CD4-positive, alpha-beta T cell treated with Interferon alpha-2 for 1 hour (primary cell): ENCODE measurements at regions not wholly inside any gene's neighbourhood (a gene's known extent, or its start where the extent isn't known, plus 50 kb on each side); places are given as distances from the start of the nearest gene placed in this dataset.

ENCODE experiments used
- DNase-seq, 2 donors: peaks; one replicate each; pipeline ENCODE4 v3.0.0-alpha.2; 2020 to 2022

DNA sequence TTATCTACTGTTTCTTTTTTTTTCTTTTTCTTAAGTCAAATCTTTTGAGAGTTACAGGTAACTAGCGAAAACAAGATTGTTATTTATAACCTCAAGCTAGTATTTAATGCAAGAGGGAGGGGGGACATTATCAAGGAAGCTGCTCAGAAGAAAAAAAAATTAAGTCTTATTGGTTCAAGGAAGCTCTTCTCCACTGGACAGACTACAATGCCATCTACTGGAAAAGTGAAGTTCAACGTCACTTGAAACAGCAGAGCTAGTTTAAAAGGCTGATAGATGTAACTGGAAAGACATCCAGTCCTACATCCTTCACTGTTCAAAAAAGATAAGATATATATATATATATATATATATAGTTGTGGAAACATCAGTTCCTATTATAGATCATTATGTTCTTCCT, 418.0 kb upstream of the PSMD7 start:
- no peak for DNase-seq

GRCh38 chr16:73877150-73877549, 419.5 kb upstream of the PSMD7 start:
- DNase-seq, result no peak

DNA sequence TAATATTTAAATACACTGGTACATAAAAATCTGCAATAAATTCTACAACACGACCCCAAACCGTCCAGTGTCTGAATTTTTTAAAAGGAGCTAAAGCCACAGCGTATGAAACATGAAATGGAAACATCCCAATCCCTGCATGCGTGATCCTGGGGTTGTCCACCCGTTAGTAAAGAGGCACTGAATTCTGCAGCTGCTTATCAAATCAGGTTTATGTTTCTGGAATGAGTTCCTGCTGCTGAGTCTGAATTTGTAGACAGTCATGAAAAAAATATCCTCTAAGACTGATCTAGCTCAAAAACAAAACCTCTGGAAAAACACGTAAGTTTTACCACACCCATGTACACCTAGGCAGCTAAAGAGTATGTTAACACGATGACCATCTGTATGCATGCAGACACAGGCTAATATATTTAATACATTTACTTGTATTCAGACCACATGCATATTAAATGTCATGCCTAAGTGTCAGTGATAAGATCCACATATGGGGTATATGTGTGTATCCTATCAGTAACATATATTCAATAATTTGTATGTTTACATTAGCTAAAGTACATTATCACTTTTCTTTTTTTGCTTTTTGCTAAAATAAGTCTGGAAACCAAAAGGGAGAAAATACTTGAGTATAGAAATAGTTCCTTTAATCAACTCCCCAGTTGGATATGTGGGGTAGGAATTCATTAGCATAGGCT, 420.5 kb upstream of the PSMD7 start:
- DNase-seq, result no peak

GRCh38 chr16:73874324-73874723, 422.3 kb upstream of the PSMD7 start:
- no peak for DNase-seq

DNA sequence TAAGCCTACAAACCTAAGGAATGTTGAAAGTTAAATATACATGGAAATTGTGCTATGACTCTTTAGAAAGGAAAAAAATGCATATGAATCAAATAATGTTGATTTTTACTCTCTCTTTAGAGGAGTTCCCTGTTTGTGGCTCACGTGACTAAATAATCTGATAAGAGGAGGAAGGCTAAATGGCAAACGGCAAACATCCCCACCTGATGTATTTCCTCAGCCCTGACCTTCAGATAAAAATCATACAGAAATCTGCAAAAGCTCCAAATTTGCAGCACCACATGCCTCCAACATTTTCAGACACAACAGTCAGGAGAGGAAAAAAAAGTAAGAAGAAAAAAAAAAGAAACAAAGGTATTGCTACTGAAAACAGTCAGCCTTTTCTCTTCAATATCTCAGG, 423.0 kb upstream of the PSMD7 start:
- no peak for DNase-seq

GRCh38 chr16:73872856-73873255, 423.8 kb upstream of the PSMD7 start:
- DNase-seq, result no peak

DNA sequence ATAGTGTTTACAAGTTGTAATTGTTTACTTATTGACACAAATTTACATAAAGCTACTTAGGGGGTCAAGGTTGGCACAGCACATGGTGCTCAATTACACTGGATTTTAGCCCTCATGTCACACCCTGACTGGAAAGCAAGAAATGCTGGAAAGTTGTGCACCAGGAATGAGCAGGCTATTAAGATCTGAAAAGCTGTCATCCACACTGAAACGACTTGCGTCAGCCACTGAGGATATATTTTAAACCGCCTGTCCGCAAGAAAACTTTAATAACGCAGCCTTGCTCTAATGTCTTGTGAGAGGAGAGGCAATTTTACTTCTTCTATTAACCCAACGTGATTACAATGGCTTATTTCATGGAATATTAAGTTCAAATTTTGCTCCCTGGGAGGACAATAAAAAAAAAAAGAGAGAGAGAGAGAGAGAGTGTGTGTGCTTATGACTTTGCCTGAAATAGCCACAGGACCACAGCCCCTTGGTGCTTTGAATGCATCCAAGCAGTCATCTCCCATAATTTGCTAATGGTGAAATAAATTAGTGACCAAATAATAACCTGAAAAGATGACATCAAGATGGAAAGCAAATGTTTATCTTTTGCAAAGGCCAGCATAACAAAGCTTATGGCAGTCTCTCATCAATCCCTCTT, 425.4 kb upstream of the PSMD7 start:
- no peak for DNase-seq

- no peak for DNase-seq
These were observed 427.5 kb upstream of the PSMD7 start for GRCh38 chr16:73869126-73869525.

- no peak for DNase-seq
These were observed 431.7 kb upstream of the PSMD7 start for GRCh38 chr16:73864868-73865267.

GRCh38 chr16:73858326-73858725, 438.3 kb upstream of the PSMD7 start:
- DNase-seq, result no peak

DNA sequence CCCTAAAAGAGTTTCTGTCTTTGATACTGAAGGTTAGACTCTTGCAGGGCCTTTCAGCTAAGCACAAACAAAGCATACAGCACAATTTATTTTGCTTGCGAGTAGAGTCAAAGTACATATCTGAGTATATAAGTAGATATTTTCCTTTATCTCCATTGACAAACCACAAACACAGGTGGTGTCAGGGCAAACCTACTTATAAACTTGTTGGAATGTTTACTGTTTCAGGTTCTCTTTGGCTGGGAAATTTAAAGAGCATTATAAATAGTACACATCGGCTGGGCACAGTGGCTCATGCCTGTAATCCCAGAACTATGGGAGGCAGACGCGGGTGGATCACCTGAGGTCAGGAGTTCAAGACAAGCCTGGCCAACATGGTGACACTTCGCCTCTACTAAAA, 442.6 kb upstream of the PSMD7 start:
- no peak for DNase-seq

DNA sequence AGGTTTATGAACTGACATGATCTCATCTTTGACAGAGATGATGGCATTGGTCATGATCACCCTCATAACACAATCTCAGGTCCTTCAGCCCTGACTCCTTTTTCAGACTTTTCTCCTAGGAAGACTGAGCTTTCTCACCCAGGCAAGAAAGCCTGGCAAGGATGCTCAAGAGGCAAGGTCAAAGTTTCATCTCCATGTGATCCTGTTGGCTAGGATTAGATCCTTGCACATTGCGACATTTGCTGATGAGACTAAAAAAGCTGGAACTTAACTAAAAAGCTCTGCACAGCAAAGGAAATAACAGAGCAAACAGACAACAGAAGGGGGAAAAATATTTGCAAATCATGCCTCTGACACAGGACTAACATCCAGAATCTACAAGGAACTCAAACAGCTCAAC, 444.1 kb upstream of the PSMD7 start:
- DNase-seq, result no peak

GRCh38 chr16:73848993-73849392, 447.6 kb upstream of the PSMD7 start:
- DNase-seq, result no peak

GRCh38 chr16:73847090-73847489, 449.5 kb upstream of the PSMD7 start:
- DNase-seq, result no peak

DNA sequence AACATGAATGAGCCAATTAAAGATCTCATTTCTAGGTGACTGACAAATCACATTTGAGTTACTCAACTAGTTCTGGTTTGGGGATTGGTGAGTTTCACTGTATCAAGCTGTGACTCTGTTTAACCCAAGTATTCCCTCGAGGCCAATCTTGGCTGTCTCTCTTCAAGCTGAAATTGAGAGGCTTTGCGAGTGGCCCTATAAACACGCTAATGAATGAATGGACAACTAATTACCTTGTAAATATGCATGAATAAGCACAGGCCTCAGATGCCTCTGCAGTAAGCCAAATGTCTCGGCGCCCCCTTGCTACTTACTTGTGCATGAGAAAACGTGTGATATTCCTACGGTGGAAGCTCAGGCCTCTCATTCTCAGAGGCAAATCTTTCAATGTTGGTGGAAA, 450.3 kb upstream of the PSMD7 start:
- no peak for DNase-seq

GRCh38 chr16:73846007-73846330, 450.6 kb upstream of the PSMD7 start:
- DNase-seq, result no peak

- no peak for DNase-seq
These were observed 451.2 kb upstream of the PSMD7 start for GRCh38 chr16:73845238-73846006.

GRCh38 chr16:73840728-73841127, 455.9 kb upstream of the PSMD7 start:
- DNase-seq, result no peak

DNA sequence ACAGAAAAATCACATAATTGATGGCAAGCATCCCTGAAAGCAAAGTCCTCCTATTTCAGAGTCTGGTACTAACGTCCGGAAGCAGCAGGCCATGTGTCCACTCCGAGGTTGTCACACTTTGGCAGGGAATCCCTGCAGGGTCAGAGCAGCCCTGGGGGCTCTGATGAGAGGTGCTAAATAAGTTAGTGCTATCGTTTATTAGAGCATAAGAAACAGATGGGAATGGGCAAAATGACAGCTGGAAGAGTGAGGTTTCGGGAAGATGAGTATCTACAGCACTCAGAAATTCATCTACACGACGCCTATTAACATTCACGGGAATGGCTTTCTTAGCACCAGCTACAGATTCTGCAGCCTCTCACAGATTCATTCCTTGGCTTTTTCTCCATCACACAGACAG, 465.4 kb upstream of the PSMD7 start:
- DNase-seq, result no peak

DNA sequence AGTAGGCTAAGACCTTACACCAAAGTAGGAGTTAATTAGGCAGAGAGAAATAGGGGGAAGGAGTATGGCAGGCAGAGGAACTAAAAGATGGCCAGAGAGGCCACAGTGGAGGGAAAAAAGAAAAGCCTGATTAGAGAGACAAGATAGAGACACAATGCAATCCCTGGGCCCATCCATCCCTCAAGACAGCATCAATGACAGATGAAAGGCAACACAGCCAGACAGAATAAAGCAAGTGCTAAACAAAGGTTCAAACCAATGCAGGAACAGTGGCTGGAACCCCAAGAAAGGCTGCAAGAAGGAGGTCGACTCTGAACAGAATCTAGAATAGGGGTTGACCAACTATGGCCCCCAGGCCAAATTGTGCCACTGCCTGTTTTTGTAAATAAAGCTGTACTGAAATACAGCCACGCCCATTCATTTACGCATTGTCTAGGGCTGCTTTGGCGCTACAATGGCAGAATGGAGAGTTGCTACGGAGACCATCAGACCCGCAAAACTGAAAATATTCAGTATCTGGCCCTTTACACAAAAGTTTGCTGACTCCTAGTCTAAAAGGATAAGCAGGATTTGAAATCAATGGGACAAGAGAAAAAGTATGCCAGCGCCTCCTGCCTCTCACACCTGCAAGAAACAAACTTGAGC, 473.3 kb upstream of the PSMD7 start:
- no peak for DNase-seq

DNA sequence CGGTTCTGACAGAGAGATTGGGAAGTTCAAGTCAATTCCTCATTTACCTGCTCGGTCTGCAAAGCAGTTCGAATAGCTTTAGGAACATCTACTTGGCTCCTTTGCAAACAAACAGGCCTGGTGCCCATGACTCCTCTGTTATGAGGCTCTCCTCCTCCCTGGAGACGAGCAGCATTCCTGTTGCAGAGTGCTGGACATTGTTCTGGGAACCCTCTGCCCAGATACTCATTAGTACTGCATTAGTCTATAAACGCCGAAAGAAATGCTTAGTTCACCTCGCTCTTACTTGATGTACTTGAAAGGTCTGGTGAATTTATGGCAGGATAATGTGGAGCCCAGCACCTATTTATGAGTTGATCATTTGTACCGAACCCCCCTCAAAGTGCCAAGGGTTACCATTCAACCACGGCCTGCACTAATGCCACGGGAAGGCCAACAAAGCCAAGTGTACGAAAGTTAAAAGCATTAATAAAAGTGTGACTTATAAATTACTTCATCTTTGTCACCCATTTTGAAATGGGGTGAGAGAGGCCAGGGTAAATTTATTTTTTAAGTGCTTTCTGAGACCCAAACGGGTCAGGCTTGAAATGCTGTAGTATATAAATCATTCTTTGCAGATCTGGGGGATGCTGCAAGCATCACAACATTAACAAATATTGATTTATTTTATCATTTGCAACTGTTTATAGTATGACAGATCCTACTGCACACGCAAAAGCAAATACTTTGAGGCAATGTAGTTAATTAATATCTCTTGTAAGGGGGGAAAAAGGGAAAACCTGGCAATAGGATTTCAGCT, 478.9 kb upstream of the PSMD7 start:
- no peak for DNase-seq

GRCh38 chr16:73813527-73813926, 483.1 kb upstream of the PSMD7 start:
- DNase-seq, result no peak

- DNase-seq, result no peak
These were observed 492.2 kb upstream of the PSMD7 start for GRCh38 chr16:73804456-73804855.
